Astrocyte (in vitro differentiated cells and primary cell): ENCODE measurements at regions not wholly inside any gene's neighbourhood (a gene's known extent, or its start where the extent isn't known, plus 50 kb on each side); places are given as distances from the start of the nearest gene placed in this dataset.

Source experiments
- EZH2 ChIP-seq: IDR thresholded peaks from 2 replicates; pipeline ENCODE4 v1.6.1; 2012; ENCODE audit warnings: mild to moderate bottlenecking, low read length, inconsistent platforms; ENCODE audit not compliant: insufficient read depth
- TF ChIP-seq, protein P1 (sequence below): IDR thresholded peaks from 2 replicates; pipeline ENCODE4 v1.5.1; 2011; ENCODE audit warnings: low read depth, mild to moderate bottlenecking, inconsistent platforms, low read length, moderate library complexity; ENCODE audit not compliant: insufficient read depth

DNA sequence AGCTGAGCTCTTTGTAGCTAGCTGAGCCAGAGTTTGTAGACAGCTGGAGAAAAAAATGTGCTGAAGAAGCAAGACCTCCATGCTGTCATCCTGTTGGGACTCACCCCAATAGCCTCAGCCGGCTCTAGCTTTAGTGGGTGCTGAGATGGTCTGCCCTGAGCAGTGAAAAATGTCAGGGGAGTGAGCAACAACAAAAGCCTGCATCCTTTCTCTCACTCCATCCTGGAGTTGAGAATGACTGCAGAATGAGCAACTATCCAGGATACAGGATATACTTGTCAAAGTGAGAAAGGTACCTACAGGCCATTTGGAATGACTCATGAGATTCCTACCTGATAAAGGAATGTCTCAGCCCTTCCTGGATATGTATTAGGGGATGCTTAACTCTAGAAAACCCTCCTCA, 146.1 kb upstream of the DLX2 start:
- TF ChIP-seq, protein P1, sequence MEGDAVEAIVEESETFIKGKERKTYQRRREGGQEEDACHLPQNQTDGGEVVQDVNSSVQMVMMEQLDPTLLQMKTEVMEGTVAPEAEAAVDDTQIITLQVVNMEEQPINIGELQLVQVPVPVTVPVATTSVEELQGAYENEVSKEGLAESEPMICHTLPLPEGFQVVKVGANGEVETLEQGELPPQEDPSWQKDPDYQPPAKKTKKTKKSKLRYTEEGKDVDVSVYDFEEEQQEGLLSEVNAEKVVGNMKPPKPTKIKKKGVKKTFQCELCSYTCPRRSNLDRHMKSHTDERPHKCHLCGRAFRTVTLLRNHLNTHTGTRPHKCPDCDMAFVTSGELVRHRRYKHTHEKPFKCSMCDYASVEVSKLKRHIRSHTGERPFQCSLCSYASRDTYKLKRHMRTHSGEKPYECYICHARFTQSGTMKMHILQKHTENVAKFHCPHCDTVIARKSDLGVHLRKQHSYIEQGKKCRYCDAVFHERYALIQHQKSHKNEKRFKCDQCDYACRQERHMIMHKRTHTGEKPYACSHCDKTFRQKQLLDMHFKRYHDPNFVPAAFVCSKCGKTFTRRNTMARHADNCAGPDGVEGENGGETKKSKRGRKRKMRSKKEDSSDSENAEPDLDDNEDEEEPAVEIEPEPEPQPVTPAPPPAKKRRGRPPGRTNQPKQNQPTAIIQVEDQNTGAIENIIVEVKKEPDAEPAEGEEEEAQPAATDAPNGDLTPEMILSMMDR: no peak
- TF ChIP-seq EZH2: no peak
